ENCODE measurements at regions not wholly inside any gene's neighbourhood (a gene's known extent, or its start where the extent isn't known, plus 50 kb on each side); places are given as distances from the start of the nearest gene placed in this dataset.

DNA sequence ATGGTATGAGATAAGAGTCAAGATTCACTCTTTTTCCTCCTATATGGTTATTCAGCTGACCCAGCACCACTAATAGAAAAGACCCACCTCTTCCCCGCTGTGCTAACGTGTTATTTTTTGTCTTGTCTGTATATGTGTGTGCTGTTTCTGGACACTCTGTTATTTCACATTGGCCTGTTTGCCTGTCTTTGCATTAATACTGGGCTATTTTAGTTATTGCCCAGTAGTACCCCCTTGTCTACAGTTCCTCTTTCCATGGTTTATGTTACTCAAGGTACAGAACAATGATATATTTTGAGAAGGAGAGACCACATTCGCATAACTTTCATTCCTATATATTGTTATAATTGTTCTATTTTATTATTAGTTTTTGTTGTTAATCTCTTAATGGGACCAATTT, 74.0 kb upstream of the SIAH1 start:
- no peak for TF ChIP-seq REST (IDR thresholded peaks at IDR 0.05)
- no peak for TF ChIP-seq JUND (IDR thresholded peaks at IDR 0.05)
- TF ChIP-seq CTCF (IDR thresholded peaks at IDR 0.05; ENCODE audit: low read depth, low read length, missing input control): no peak
